ENCODE measurements at regions not wholly inside any gene's neighbourhood (a gene's known extent, or its start where the extent isn't known, plus 50 kb on each side); places are given as distances from the start of the nearest gene placed in this dataset.
"Not testable (repeated sequence)": the region's sequence is repeated elsewhere in the genome, so short reads cannot be mapped to it uniquely, and the experiment has no call there.

DNA sequence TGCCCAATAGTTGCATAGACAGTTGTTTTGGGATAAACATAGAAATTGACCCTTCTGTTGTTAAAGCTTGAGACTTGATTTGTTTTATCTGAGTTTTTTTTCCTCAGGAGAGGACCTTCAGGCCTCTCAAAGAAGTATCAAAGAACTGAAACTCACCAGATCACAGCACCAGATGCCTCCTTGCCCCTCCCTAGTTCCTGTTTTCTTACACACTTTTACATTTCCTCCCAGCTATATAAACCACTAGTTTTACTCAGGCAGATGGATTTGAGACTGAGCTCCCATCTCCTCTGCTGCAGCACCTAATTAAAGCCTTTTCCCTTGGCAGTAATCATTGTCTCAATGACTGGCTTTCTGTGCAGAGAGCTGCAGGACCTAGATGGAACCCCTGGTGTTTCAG, 150.6 kb upstream of the NRG3 start:
- TF ChIP-seq POLR2A (IDR thresholded peaks at IDR 0.05) (no peak), POLR2AphosphoS5 (IDR thresholded peaks at IDR 0.05; ENCODE audit: insufficient read depth in 1 of 2, low read depth in 1 of 2) (no peak), CTCF (IDR thresholded peaks at IDR 0.05) (no peak)

DNA sequence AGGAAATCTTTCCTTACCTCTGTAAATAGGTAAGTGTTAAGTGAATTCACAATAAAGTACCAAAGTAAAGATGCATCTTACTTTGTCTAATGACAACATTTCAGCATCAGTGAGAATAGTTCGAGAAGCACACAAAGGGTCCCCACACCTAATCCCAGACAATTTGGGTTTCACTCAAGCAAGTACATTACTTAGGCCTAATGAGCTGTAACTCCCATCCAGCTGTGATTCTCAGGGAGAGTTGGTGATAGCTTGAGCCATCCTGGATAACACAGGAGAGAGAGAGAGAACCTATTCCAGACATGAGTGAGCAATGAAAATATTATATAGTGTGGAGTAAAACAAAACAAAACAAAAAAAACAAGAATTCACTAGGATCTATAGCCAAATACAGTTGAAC, 149.1 kb upstream of the NRG3 start:
- Histone ChIP-seq H3K27ac (no peak overlapping the region), H3K27me3 (no peaks in the 10 kb centered on the region), H3K9me3 (no peaks in the 10 kb centered on the region), H3K4me3 (no peak overlapping the region), H3K36me3 (no peaks in the 10 kb centered on the region), H3K4me1 (no peaks in the 10 kb centered on the region)
- no peak for TF ChIP-seq POLR2AphosphoS5 (IDR thresholded peaks at IDR 0.05; ENCODE audit: insufficient read depth in 1 of 2, low read depth in 1 of 2)
- intact Hi-C loops (cut with DNase I): no loop called here
- DNase-seq (ENCODE audit: extremely low spot score in 2 of 2): no peak

More for the DNA sequence above, 150.6 kb upstream of the NRG3 start:
- DNase-seq (ENCODE audit: extremely low spot score in 2 of 2): no peak
- intact Hi-C loops (cut with DNase I): no loop called here
- Histone ChIP-seq H3K27ac (no peak overlapping the region), H3K4me1 (no peaks in the 10 kb centered on the region), H3K36me3 (no peaks in the 10 kb centered on the region), H3K27me3 (no peaks in the 10 kb centered on the region), H3K9me3 (no peaks in the 10 kb centered on the region), H3K4me3 (no peak overlapping the region)

DNA sequence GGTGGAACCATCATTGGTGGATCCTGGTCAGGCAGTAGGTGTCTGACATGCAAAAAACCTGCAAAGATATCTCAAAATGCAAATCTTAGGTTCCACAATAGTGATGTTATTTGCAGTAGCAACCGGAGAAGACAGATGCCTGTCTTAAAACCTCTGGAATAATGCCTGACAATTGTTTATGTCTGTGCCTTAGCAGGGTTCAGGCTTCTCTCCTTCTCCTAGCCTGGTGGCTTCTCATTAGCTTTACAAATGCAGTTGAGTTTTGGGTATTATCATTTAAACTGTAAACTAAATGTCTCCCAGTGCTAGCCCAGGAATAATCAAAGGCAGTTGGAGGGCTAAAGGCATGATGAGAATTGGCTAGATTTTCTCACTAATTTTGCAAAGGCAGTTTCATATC, 146.3 kb upstream of the NRG3 start:
- no peaks in the 10 kb centered on the region for H3K9me3 ChIP-seq
- H3K4me1 ChIP-seq: no peaks in the 10 kb centered on the region
- no peak for DNase-seq (ENCODE audit: extremely low spot score in 2 of 2)
- intact Hi-C loops (cut with DNase I): no loop called here
- no peak overlapping the region for H3K4me3 ChIP-seq
- no peaks in the 10 kb centered on the region for H3K27me3 ChIP-seq
- H3K27ac ChIP-seq: no peak overlapping the region
- TF ChIP-seq POLR2AphosphoS5 (IDR thresholded peaks at IDR 0.05; ENCODE audit: insufficient read depth in 1 of 2, low read depth in 1 of 2) (no peak), CTCF (IDR thresholded peaks at IDR 0.05) (no peak), POLR2A (IDR thresholded peaks at IDR 0.05) (no peak)
- no peaks in the 10 kb centered on the region for H3K36me3 ChIP-seq

GRCh38 chr10:81730891-81731290, 144.1 kb upstream of the NRG3 start:
- Histone ChIP-seq H3K36me3 (no peaks in the 10 kb centered on the region), H3K27ac (no peak overlapping the region), H3K4me3 (no peak overlapping the region), H3K9me3 (no peaks in the 10 kb centered on the region), H3K4me1 (no peaks in the 10 kb centered on the region), H3K27me3 (no peaks in the 10 kb centered on the region)
- TF ChIP-seq POLR2AphosphoS5 (IDR thresholded peaks at IDR 0.05; ENCODE audit: insufficient read depth in 1 of 2, low read depth in 1 of 2): no peak
- no peak for TF ChIP-seq POLR2A (IDR thresholded peaks at IDR 0.05)
- no peak for TF ChIP-seq CTCF (IDR thresholded peaks at IDR 0.05)
- intact Hi-C loops (cut with DNase I): no loop called here
- DNase-seq (ENCODE audit: extremely low spot score in 2 of 2): no peak

DNA sequence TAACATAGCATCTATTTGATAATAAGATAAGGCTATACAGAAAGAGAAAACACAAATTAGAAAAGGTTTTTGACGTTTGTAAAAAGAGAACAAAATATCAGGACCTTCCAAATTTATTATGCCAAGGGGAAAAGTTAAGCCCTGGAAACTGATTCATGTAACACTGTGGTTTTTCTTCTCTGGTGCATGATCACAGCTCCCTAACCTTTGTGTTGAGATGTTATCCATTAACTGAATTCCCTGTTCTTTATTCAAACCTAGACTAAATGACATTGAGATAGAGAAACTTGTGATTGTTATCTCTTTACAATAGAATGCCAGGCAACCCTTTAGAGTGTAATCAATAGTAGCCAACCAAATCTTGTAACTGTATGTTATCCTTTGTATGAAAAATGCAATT, 141.5 kb upstream of the NRG3 start:
- Histone ChIP-seq H3K27ac (no peak overlapping the region), H3K27me3 (no peaks in the 10 kb centered on the region), H3K9me3 (no peaks in the 10 kb centered on the region), H3K4me1 (no peaks in the 10 kb centered on the region), H3K4me3 (no peak overlapping the region), H3K36me3 (no peaks in the 10 kb centered on the region)
- TF ChIP-seq CTCF (IDR thresholded peaks at IDR 0.05) (no peak), POLR2A (IDR thresholded peaks at IDR 0.05) (no peak), POLR2AphosphoS5 (IDR thresholded peaks at IDR 0.05; ENCODE audit: insufficient read depth in 1 of 2, low read depth in 1 of 2) (no peak)
- intact Hi-C loops (cut with DNase I): no loop called here
- no peak for DNase-seq (ENCODE audit: extremely low spot score in 2 of 2)

- DNase-seq (ENCODE audit: extremely low spot score in 2 of 2); H3K27me3 ChIP-seq; H3K4me3 ChIP-seq; H3K9me3 ChIP-seq; H3K27ac ChIP-seq; H3K4me1 ChIP-seq; H3K36me3 ChIP-seq; intact Hi-C loops (cut with DNase I): not testable (repeated sequence)
Measured at GRCh38 chr10:81735167-81735566, 139.8 kb upstream of the NRG3 start.
